ENCODE measurements at regions not wholly inside any gene's neighbourhood (a gene's known extent, or its start where the extent isn't known, plus 50 kb on each side); places are given as distances from the start of the nearest gene placed in this dataset.

- Histone ChIP-seq H3K79me2 (ENCODE audit: control insufficient read depth in 1 of 2, insufficient read depth in 2 of 2, low read length in 2 of 2) (no peaks in the 10 kb centered on the region), H3K4me2 (ENCODE audit: insufficient read depth in 1 of 2, low read depth in 2 of 2, low read length in 2 of 2) (no peak overlapping the region), H2AFZ (ENCODE audit: low read length) (no peak overlapping the region), H4K91ac (replicated peaks; ENCODE audit: insufficient read length, low read length) (no peak overlapping the region), H3K27me3 (replicated peaks in 1 of 4; ENCODE audit: control insufficient read depth in 3 of 4, extremely low read depth in 1 of 4, insufficient read depth in 3 of 4, low read length in 3 of 4) (peaks cover 2 to 22% (median 11%) of the 10 kb centered on the region in 4 experiments), H3K27ac (ENCODE audit: low read depth, low read length) (no peak overlapping the region), H4K20me1 (replicated peaks in 1 of 2; ENCODE audit: control insufficient read depth in 1 of 2, insufficient read depth in 2 of 2, low read length in 2 of 2) (no peaks in the 10 kb centered on the region), H2AK5ac (ENCODE audit: low read depth, low read length) (no peak overlapping the region), H3K4me3 (ENCODE audit: extremely low read depth in 1 of 4, insufficient read depth in 2 of 4, low read depth in 3 of 4, low read length in 4 of 4) (no peak overlapping the region), H2BK5ac (ENCODE audit: low read depth, low read length) (no peak overlapping the region), H3K36me3 (ENCODE audit: control insufficient read depth in 2 of 4, insufficient read depth in 4 of 4, low read length in 3 of 4) (no peaks in the 10 kb centered on the region), H3K14ac (ENCODE audit: insufficient read length) (no peak overlapping the region), H2BK12ac (ENCODE audit: low read depth, low read length) (no peak overlapping the region), H4K8ac (ENCODE audit: extremely low read depth, insufficient read depth, low read length) (no peak overlapping the region), H2BK15ac (ENCODE audit: low read length) (no peak overlapping the region), H3K9me3 (ENCODE audit: insufficient read depth in 2 of 2, low read depth in 1 of 2, low read length in 1 of 2) (no peaks in the 10 kb centered on the region), H3K9ac (replicated peaks in 1 of 4; ENCODE audit: extremely low read depth in 1 of 4, low read depth in 3 of 4, low read length in 3 of 4) (no peak overlapping the region), H3K4me1 (replicated peaks in 1 of 4; ENCODE audit: control insufficient read depth in 3 of 4, insufficient read depth in 4 of 4, low read length in 3 of 4) (no peaks in the 10 kb centered on the region), H3K56ac (replicated peaks; ENCODE audit: insufficient read length, low read depth, low read length) (no peak overlapping the region), H3K23ac (ENCODE audit: insufficient read length) (no peak overlapping the region), H4K5ac (ENCODE audit: insufficient read length, low read depth, low read length) (no peak overlapping the region), H3K4ac (replicated peaks; ENCODE audit: insufficient read length, low read depth, low read length) (no peak overlapping the region), H3K23me2 (ENCODE audit: low read depth, low read length) (no peaks in the 10 kb centered on the region), H2BK120ac (replicated peaks; ENCODE audit: low read depth, low read length) (no peak overlapping the region), H3K18ac (ENCODE audit: extremely low read depth, low read length) (no peak overlapping the region), H2BK20ac (ENCODE audit: low read length) (no peak overlapping the region), H3K79me1 (ENCODE audit: low read depth, low read length) (no peaks in the 10 kb centered on the region)
- FAIRE-seq (no peak), DNase-seq (ENCODE audit: low read depth in 1 of 2, low spot score in 2 of 2) (no peak)
- POLR2A ChIA-PET (ENCODE audit: partially characterized antibody) = no interaction called here
- 43% methylated on average over 1 of the region's 1 CpG; no CpG with 5 or more reads in 1 of the 2 experiments for WGBS, 2 experiments (ENCODE audit: extremely low coverage in 1 of 2, insufficient coverage in 1 of 2, insufficient read length in 1 of 2, insufficient replicate concordance in 2 of 2, low coverage in 1 of 2, low lambda C conversion rate in 2 of 2, missing lambda C conversion rate in 1 of 2)
- CTCF ChIA-PET (ENCODE audit: partially characterized antibody) = no interaction called here
- TF ChIP-seq NANOG (IDR thresholded peaks at IDR 0.05; ENCODE audit: insufficient read depth, low read depth, low read length, poor library complexity, severe bottlenecking) (no peak), BACH1 (IDR thresholded peaks at IDR 0.05; ENCODE audit: low read length) (no peak)
Measured at GRCh38 chrX:125198546-125198945, 121.1 kb upstream of the TEX13C start.

All from H1 (cell line).